SK-N-MC (cell line): ENCODE measurements at regions not wholly inside any gene's neighbourhood (a gene's known extent, or its start where the extent isn't known, plus 50 kb on each side); places are given as distances from the start of the nearest gene placed in this dataset.
A peak's percentile ranks its signal among the peaks of the same experiment; 100 is the strongest.

Source experiments
- DNase-seq: peaks from one replicate; pipeline ENCODE4 v3.0.0-alpha.2; 2011; ENCODE audit warnings: low read depth, low spot score
- H3K27ac ChIP-seq: fragments of 200-600 bp; sonication (generic); 2 replicates; pipeline ENCODE4 v1.5.1; 2016; ENCODE audit warnings: mixed run types
- H3K36me3 ChIP-seq: fragments of 200-600 bp; sonication (generic); 2 replicates; pipeline ENCODE4 v1.6.1; 2017; ENCODE audit warnings: antibody characterized with exemption, low read length, mixed read lengths; ENCODE audit not compliant: insufficient read depth
- H3K4me3 ChIP-seq: fragments of 200-600 bp; sonication (generic); 2 replicates; pipeline ENCODE4 v1.5.1; 2016
- H3K9ac ChIP-seq: fragments of 200-600 bp; sonication (generic); 2 replicates; pipeline ENCODE4 v1.8.0; 2017; ENCODE audit warnings: mixed run types, mixed read lengths; ENCODE audit not compliant: insufficient read length
- H3K9me3 ChIP-seq: fragments of 200-600 bp; sonication (generic); 2 replicates; pipeline ENCODE4 v1.6.1; 2017; ENCODE audit warnings: low read depth, mild to moderate bottlenecking, antibody characterized with exemption, low read length, moderate library complexity, mixed read lengths
- EZH2 ChIP-seq: fragments of 200-600 bp; sonication (generic); IDR thresholded peaks from one replicate; pipeline ENCODE4 v1.6.1; 2017; ENCODE audit warnings: antibody characterized with exemption
- FOXP2 ChIP-seq: optimal IDR thresholded peaks from 2 replicates; pipeline ENCODE3; 2011; ENCODE audit warnings: mild to moderate bottlenecking, moderate library complexity; ENCODE audit not compliant: insufficient read depth; ENCODE audit errors: extremely low read length, control extremely low read depth
- POLR2AphosphoS5 ChIP-seq: IDR thresholded peaks from 2 replicates; pipeline ENCODE4 v1.6.1; 2012; ENCODE audit warnings: mild to moderate bottlenecking, low read depth, low read length, borderline replicate concordance

DNA sequence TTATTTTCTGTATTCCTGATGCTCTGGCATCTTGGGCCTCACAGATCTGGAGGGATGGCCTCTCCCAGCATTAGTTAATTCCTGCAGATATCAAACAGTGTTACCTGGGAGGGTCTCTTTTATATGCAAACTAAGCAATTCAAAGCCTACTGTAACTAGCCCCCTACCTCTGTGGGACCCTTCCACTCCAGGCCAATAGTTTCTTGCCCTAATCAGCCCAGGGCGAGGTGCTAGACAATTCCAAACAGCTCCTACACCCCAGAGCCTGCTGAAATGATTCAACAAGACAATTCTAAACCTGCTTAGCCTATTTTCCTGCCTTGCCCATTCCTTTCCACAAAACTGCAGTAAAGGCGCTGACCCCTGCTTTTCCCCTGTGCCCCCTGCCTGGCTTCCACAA is 106.6 kb upstream of the IGSF10 start:
- Histone ChIP-seq H3K9me3 (no peaks in the 10 kb centered on the region), H3K36me3 (no peaks in the 10 kb centered on the region), H3K4me3 (no peak overlapping the region), H3K9ac (peak overlapping the region; percentile 18), H3K27ac (0 out of 2 replicates have a peak overlapping the region, but pooled peaks have one; percentile 38)
- TF ChIP-seq POLR2AphosphoS5, result no peak
- TF ChIP-seq EZH2, result no peak
- no peak for TF ChIP-seq FOXP2
- no peak for DNase-seq

DNA sequence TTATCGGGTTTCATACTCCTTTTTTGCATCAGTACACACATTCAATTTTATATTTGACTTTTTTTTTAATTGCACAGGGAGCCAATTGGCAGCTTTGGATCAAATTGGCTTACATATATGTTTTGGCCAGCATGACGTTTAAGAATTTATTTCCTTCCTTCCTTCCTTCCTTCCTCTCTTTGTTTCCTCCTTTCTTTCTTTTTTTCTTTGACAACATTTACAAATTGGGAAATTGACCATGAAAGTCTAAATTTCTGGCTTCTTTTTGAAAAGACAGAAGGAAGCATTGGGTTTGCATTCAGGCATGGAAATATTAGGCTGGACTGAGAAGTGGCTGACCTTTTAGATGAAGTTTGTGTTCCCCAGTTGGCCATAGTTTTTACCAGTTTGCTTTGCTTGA is 103.4 kb upstream of the IGSF10 start:
- H3K27ac ChIP-seq, result peak overlapping the region; percentile 85
- no peak for DNase-seq
- TF ChIP-seq POLR2AphosphoS5 (no peak), FOXP2 (no peak), EZH2 (no peak)
- H3K4me3 ChIP-seq, result peak overlapping the region; percentile 20; the same call in 1 of the 2 replicates
- H3K36me3 ChIP-seq, result no peaks in the 10 kb centered on the region
- H3K9ac ChIP-seq, result no peak overlapping the region
- no peaks in the 10 kb centered on the region for H3K9me3 ChIP-seq

DNA sequence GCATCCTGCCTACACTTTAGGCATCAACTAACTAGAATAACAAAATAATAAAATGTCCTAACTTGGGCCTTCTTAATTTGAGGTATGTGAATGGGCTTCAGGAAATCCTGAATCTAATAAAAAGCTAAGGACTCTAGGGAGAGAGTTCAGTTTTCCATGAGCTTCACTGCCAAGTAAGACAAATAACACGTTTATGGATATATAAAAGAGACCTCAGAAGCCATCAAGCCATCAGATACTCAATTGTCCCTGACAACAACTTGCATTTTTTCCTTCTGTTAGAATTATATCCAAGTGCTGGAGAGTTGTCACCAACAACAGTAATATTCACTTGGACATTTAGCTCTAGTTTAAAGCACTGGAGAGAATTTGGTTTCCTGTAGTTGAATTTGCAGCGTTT is 102.4 kb upstream of the IGSF10 start:
- peak overlapping the region; percentile 85 for H3K27ac ChIP-seq
- TF ChIP-seq EZH2 (no peak), POLR2AphosphoS5 (no peak), FOXP2 (no peak)
- H3K4me3 ChIP-seq, result no peak overlapping the region
- DNase-seq, result no peak
- H3K36me3 ChIP-seq, result no peaks in the 10 kb centered on the region
- no peaks in the 10 kb centered on the region for H3K9me3 ChIP-seq
- H3K9ac ChIP-seq, result no peak overlapping the region

DNA sequence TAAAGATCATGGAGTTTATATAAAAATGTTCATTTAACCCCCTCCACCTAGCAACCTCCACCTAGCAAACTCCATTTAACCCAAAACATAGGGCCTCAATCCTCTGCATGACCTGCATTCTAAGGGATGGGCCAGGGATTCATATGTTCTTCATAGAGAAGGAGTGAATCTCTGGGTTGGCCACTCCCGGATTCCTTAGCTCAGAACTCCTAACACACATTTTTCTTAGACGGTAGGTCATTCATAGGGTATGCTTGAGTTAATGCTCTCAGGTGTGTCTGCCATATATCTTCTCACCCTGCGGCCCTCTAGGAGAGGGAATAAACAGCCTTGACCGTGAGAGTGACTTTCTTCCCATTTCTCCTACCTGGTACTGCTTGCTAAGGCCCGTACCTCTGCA is 102.0 kb upstream of the IGSF10 start:
- no peak for DNase-seq
- Histone ChIP-seq H3K27ac (peak overlapping the region; percentile 85; the same call in 1 of the 2 replicates), H3K9ac (no peak overlapping the region), H3K4me3 (no peak overlapping the region), H3K9me3 (no peaks in the 10 kb centered on the region), H3K36me3 (no peaks in the 10 kb centered on the region)
- no peak for TF ChIP-seq FOXP2
- TF ChIP-seq POLR2AphosphoS5, result no peak
- TF ChIP-seq EZH2, result no peak

DNA sequence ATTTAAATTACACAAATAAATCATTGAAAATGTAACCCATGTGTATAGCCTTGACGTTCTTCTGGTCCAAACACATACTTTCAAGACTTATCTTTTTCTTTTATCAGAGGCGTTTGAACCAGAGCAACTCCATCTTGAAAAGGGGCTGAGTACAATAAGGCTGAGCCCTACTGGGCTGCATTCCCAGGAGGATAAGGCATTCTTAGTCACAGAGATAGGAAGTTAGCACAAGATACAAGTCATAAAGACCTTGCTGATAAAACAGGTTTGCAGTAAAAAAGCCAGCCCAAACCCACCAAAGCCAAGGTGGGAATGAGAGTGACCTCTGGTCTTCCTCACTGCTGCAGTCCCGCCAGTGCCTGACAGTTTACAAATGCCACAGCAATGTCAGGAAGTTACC is 101.0 kb upstream of the IGSF10 start:
- H3K9ac ChIP-seq, result no peak overlapping the region
- no peak overlapping the region for H3K27ac ChIP-seq
- DNase-seq, result no peak
- no peak for TF ChIP-seq FOXP2
- no peak for TF ChIP-seq EZH2
- TF ChIP-seq POLR2AphosphoS5, result no peak
- no peak overlapping the region for H3K4me3 ChIP-seq
- H3K36me3 ChIP-seq, result no peaks in the 10 kb centered on the region
- no peaks in the 10 kb centered on the region for H3K9me3 ChIP-seq

DNA sequence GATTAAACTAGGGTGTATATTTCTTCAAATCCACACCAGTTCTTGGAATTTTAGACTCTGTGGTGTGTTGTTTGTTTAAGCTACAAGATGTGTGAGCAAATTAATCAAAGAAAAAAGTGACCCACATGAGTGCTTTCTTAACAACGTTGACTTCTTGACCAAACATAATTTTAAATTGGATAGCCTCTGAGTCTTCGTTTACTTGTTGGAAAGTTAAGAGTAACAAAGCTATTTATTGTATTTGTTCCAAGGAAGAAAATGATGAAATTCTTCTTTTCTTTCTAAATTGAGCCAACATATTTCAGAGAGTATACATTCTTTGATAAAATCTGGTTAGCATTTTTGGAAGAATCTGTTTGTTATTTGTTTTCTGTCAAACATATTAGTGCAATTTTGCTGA is 99.9 kb upstream of the IGSF10 start:
- TF ChIP-seq FOXP2, result no peak
- TF ChIP-seq POLR2AphosphoS5, result no peak
- no peak for TF ChIP-seq EZH2
- Histone ChIP-seq H3K36me3 (no peaks in the 10 kb centered on the region), H3K27ac (peak overlapping the region; percentile 55), H3K9me3 (no peaks in the 10 kb centered on the region), H3K4me3 (peak overlapping the region; percentile 13; the same call in 1 of the 2 replicates), H3K9ac (peak overlapping the region; percentile 0)
- no peak for DNase-seq

DNA sequence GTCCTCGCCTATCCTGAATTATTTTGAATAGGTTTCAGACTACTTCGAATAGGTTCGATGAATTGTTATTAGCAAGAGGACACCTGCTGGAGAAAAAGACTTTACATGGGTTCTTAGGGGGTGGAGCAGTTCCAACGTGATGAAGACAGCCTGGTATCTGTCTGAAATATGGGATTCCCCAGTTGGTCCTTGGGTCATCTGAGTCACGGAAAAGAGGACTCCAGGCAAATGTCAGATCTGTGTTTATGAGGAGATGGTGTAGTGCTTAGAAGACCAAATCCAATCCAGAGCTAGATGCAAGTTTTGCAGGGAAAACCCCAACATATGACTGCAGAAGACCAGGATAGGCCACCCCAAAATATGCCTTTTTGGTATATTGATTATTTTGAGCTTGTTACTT is 98.9 kb upstream of the IGSF10 start:
- Histone ChIP-seq H3K36me3 (no peaks in the 10 kb centered on the region), H3K4me3 (no peak overlapping the region), H3K27ac (no peak overlapping the region; the same call in 1 of the 2 replicates), H3K9ac (no peak overlapping the region), H3K9me3 (no peaks in the 10 kb centered on the region)
- no peak for DNase-seq
- TF ChIP-seq FOXP2 (no peak), EZH2 (no peak), POLR2AphosphoS5 (no peak)

DNA sequence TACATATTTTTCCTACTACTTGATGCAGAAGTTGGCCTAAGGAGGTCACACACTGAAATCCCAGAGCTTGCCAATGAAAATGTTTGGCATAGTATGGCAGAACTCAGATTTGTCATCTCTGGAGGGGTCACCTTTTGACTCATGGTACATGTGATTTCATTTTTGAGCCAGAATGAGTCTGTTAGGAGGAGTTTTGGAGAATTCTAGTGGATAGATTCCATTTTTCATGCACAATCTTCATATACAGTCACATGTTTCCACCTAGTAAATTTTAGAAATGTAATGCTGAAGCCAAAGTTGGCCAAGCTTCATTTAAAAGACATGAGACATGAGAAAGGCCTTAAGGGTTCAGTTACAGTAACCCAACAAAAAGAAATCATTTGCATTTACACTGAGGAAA is 97.8 kb upstream of the IGSF10 start:
- no peak overlapping the region for H3K4me3 ChIP-seq
- H3K9me3 ChIP-seq, result no peaks in the 10 kb centered on the region
- H3K36me3 ChIP-seq, result no peaks in the 10 kb centered on the region
- TF ChIP-seq POLR2AphosphoS5 (no peak), FOXP2 (no peak), EZH2 (no peak)
- H3K27ac ChIP-seq, result 0 out of 2 replicates have a peak overlapping the region, but pooled peaks have one; percentile 7
- H3K9ac ChIP-seq, result no peak overlapping the region
- no peak for DNase-seq
